Duodenal mucosa (tissue), 2 donors: ENCODE measurements at regions not wholly inside any gene's neighbourhood (a gene's known extent, or its start where the extent isn't known, plus 50 kb on each side); places are given as distances from the start of the nearest gene placed in this dataset.

Experiments used
- H3K27ac ChIP-seq: one replicate; pipeline ENCODE4 v1.7.0; 2013; ENCODE audit warnings: low read depth, low read length
- H3K27me3 ChIP-seq, 2 donors: one replicate each; pipeline ENCODE4 v1.7.0; 2013; ENCODE audit warnings: low read length in 2 of 2, control low read depth in 1 of 2; ENCODE audit not compliant: insufficient read depth in 2 of 2, control insufficient read depth in 1 of 2
- H3K36me3 ChIP-seq, 2 donors: one replicate each; pipeline ENCODE4 v1.7.0; 2013; ENCODE audit warnings: low read length in 2 of 2, control low read depth in 1 of 2; ENCODE audit not compliant: insufficient read depth in 2 of 2, control insufficient read depth in 1 of 2
- H3K4me1 ChIP-seq, 2 donors: one replicate each; pipeline ENCODE4 v1.7.0; 2013; ENCODE audit warnings: low read length in 2 of 2, control low read depth in 1 of 2; ENCODE audit not compliant: insufficient read depth in 2 of 2, control insufficient read depth in 1 of 2
- H3K4me3 ChIP-seq, 2 donors: one replicate each; pipeline ENCODE4 v1.7.0; 2013; ENCODE audit warnings: low read length in 2 of 2, low read depth in 1 of 2
- H3K9ac ChIP-seq, 2 donors: one replicate each; pipeline ENCODE4 v1.7.0; 2013; ENCODE audit warnings: low read length in 2 of 2, low read depth in 1 of 2
- H3K9me3 ChIP-seq, 2 donors: one replicate each; pipeline ENCODE4 v1.7.0; 2013; ENCODE audit warnings: low read length in 2 of 2, control low read depth in 1 of 2; ENCODE audit not compliant: control insufficient read depth in 1 of 2

DNA sequence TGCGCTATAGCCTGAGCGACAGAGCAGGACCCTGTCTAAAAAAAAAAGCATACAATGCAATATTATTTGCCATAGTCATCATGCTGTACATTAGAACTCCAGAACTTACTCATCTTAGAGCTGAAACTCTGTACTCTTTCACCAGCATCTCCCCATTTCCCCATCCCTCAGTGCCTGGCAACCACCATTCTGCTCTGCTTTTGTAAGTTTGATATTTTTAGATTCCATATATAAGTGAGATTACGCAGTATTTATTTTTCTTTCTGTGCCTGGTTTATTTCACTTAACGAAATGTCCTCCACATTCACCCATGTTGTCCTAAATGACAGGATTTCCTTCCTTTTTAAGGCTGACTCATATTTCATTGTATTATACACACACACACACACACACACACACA lies 121.8 kb downstream of the BBS10 start:
- no peak overlapping the region for H3K4me3 ChIP-seq
- no peak overlapping the region for H3K9ac ChIP-seq
- no peak overlapping the region for H3K27ac ChIP-seq
- H3K9me3 ChIP-seq, result no peaks in the 10 kb centered on the region
- H3K27me3 ChIP-seq, result no peaks in the 10 kb centered on the region
- no peaks in the 10 kb centered on the region for H3K4me1 ChIP-seq
- no peaks in the 10 kb centered on the region for H3K36me3 ChIP-seq

DNA sequence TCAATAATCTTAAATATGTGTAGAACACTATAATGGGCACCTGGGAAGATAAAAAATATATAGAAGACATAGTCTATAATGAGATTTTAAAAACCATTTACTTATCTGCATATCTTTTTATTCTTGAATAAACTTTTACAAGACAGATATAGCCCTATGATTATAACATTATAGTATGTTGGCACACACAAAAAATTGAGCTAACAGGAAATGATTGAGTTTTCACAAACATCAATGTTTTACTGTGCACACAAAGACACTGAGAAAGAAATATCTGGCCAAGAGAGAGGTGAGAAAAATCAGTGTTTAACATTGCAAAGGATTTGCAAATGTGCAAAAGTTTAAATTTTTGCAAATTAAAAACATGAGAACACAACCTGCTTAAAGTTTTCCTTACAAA lies 124.3 kb downstream of the BBS10 start:
- Histone ChIP-seq H3K9me3 (no peaks in the 10 kb centered on the region), H3K27ac (no peak overlapping the region), H3K4me3 (no peak overlapping the region), H3K9ac (no peak overlapping the region), H3K4me1 (no peaks in the 10 kb centered on the region), H3K36me3 (no peaks in the 10 kb centered on the region), H3K27me3 (no peaks in the 10 kb centered on the region)

DNA sequence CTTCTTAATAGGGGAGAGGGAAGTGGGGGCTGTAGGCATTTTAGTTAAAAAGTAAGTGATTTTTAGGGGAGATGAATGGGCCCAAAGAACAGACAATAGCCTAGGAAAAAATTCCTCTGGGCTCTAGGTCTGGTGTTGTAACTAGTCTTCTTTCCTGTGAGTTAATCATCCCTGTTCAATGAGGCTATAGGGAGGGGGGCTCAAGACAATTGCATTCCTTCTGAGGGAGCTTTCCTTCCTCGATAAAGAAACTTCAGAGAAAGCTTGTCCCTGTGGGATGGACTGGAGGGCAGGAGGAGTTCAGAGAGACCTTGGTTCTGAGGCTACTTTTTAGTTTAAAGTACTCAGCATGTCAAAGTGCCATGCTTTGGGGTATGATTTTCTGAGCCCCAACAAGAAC lies 127.2 kb downstream of the BBS10 start:
- H3K27me3 ChIP-seq, result no peaks in the 10 kb centered on the region
- H3K36me3 ChIP-seq, result no peaks in the 10 kb centered on the region
- H3K27ac ChIP-seq, result no peak overlapping the region
- no peaks in the 10 kb centered on the region for H3K4me1 ChIP-seq
- H3K9me3 ChIP-seq, result no peaks in the 10 kb centered on the region
- no peak overlapping the region for H3K4me3 ChIP-seq
- no peak overlapping the region for H3K9ac ChIP-seq

DNA sequence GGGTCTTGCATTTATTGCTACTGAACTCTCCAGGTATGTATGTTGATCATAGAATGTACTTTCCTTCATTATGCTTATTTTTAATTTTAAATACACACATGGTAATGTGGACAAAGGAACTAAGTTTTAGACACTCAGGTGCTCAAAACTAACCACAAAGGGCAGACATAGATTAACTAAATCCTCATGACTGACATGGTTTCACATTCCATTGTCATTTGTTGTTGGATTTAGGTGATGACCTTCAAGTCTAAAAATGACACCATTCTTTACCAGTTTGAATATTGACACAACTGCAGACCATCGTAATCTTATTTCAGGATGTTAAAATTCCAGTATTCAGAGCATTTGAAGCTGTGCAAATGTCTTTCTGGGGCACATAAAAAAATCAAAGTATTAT lies 128.4 kb downstream of the BBS10 start:
- Histone ChIP-seq H3K4me3 (no peak overlapping the region), H3K9ac (no peak overlapping the region), H3K9me3 (no peaks in the 10 kb centered on the region)

DNA sequence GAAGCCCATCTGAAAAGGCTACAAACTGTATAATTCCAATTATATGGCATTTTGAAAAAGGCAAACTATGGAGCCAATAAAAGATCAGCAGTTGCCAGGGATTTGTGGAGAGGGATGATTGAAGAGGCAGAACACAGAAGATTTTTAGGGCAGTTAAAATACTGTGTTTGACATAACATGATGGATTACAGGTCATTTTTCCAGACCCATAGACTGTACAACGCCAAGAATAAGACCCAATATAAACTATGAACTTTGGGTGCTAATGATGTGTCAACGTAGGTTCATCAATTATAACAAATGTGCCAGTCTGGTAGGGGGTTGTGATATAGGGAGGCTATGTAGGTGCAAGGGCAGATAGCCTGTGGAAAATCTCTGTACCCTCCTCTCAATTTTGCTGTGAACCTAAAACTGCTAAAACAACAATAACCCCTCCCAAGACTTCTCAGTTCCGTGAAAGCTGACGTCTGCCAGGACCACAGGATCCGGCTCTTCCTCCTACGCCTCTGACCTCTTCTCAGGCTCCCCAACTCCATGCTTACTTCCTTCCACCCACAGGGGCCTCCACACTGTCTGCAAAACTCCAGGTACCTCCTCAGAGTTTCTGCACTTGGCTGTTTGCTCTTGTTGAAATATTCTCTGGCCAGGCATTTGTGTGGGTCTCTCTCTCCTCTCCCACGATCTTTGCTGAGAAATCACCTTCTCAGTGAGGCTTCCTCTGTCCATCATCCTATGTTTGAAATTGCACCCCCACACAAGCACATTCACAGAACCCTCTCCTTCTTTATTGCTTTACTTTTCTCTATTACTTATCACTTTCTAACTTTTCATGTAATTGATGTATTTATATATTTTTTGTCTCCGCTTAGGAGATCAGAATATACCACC lies 131.4 kb downstream of the BBS10 start:
- Histone ChIP-seq H3K27ac (no peak overlapping the region), H3K4me1 (no peaks in the 10 kb centered on the region), H3K9ac (no peak overlapping the region), H3K9me3 (no peaks in the 10 kb centered on the region), H3K4me3 (no peak overlapping the region), H3K27me3 (no peaks in the 10 kb centered on the region), H3K36me3 (no peaks in the 10 kb centered on the region)

More for the DNA sequence above, 128.4 kb downstream of the BBS10 start:
- H3K27ac ChIP-seq, result no peak overlapping the region
- no peaks in the 10 kb centered on the region for H3K4me1 ChIP-seq
- no peaks in the 10 kb centered on the region for H3K27me3 ChIP-seq
- H3K36me3 ChIP-seq, result no peaks in the 10 kb centered on the region

DNA sequence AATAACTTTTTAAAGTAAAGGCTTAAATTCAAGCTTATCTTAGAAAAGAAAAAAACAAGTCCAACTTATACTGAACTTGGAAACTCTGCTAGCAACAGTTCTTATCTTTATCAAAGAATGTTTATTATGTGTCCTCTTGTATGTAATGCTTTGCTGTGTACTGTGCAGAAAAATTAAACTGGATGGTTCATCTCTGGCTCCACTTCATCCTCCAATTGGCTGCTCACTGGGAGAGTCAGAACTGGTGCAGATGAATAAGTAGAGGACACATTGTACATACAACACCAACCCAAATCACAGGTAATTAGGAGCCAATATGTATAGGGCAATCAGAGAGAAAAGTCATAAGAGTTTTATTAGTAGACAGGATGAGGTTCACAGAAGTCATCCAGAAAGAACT lies 123.6 kb upstream of the NAP1L1 start:
- Histone ChIP-seq H3K4me1 (no peaks in the 10 kb centered on the region), H3K9me3 (peaks cover 0 to under 1% of the 10 kb centered on the region in 2 donors), H3K36me3 (no peaks in the 10 kb centered on the region), H3K4me3 (no peak overlapping the region), H3K27me3 (no peaks in the 10 kb centered on the region), H3K27ac (no peak overlapping the region), H3K9ac (no peak overlapping the region)

DNA sequence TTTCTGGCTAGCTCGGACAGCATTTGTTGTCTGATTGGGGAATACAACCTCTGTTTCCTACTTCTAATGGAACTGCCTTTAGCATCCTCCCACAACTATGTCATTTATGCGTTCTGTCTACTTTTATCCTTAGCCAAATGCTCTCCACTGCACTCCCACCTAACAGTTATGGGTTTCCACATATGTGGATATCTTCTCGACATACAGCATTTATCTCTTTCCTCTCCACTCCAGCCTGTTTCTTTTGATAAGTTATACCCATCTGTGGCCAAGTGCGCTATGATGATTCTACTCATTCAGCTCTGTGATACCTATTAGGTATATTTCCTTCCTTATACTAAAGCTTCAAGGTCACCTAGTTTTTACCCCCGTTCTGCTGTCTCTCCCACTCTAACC lies 122.2 kb upstream of the NAP1L1 start:
- no peaks in the 10 kb centered on the region for H3K36me3 ChIP-seq
- H3K9ac ChIP-seq, result no peak overlapping the region
- H3K9me3 ChIP-seq, result peaks cover 0 to 4% of the 10 kb centered on the region in 2 donors
- H3K27ac ChIP-seq, result no peak overlapping the region
- no peaks in the 10 kb centered on the region for H3K27me3 ChIP-seq
- no peaks in the 10 kb centered on the region for H3K4me1 ChIP-seq
- H3K4me3 ChIP-seq, result no peak overlapping the region

DNA sequence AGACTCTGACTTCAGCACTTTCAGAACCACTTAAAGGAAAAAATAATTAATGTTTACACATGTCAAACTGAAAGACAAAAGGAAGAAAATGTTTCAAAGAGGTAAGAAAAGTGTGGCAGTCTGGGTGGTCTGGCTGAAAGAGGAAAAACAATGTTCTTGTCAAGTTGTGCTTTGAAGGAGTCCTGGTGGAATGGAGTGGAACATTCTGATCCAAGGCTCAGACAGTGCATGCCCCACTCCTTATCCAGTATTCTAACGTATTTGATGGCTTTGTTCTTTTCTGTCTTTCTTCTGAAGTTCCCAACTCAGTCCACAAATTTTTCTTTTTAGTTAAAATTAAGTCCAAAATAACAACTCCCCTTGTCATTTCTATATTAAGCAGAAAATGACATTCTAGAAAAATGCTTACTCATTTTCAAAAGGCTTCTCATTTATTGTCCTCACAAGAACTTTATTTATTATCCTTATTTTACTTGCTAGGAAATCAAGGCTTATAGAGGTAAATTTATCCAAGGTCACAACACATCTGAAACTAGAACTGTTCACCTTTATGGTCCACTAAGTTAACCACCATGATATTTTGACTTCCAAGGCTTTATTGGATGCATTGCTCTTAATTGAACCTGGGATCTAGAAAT lies 121.7 kb upstream of the NAP1L1 start:
- Histone ChIP-seq H3K9ac (no peak overlapping the region), H3K4me1 (no peaks in the 10 kb centered on the region), H3K27me3 (no peaks in the 10 kb centered on the region), H3K9me3 (peaks cover 0 to 4% of the 10 kb centered on the region in 2 donors), H3K27ac (no peak overlapping the region), H3K36me3 (no peaks in the 10 kb centered on the region), H3K4me3 (no peak overlapping the region)

DNA sequence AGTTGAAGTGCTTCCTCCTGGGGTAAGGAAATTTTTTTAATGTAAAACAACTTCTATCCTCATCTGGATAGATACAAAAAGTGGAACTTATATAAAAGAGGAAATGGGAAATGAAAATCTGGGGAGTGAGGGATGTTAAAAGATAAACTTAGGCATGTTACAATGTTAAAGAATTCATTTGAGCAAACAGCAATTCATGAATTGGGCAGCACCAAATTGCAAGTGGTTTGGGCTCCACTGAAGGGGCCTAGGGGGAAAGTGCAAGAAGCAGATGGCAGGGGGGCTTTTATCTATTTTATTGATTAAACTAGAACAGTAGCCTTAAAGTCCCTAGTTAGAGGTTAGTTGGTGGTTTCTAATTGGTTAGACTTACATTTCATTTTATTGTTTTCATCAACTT lies 118.1 kb upstream of the NAP1L1 start:
- Histone ChIP-seq H3K9ac (no peak overlapping the region), H3K27me3 (no peaks in the 10 kb centered on the region), H3K27ac (no peak overlapping the region), H3K9me3 (peaks cover 21 to 23% of the 10 kb centered on the region in 2 donors), H3K4me3 (no peak overlapping the region), H3K4me1 (no peaks in the 10 kb centered on the region), H3K36me3 (no peaks in the 10 kb centered on the region)

DNA sequence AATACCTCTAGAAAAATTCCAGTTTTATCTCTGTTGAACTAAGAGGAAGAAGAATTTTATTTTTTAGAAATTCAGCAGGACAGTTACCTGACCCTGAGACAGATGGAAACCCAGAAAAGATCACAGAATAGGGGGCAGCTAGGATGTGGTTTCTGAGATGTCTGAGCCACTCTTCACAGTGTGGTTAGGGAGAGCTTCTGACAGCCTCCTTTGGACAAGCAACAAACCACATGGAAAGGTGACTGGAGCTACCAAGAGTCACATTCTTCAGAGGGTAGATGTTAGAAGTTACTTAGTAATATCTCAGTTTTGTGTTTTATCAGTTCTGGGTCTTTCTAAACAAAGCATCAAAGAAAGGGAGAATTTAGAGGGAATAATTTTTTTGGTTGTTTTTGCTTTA lies 117.3 kb upstream of the NAP1L1 start:
- no peak overlapping the region for H3K4me3 ChIP-seq
- H3K27ac ChIP-seq, result no peak overlapping the region
- H3K27me3 ChIP-seq, result no peaks in the 10 kb centered on the region
- H3K36me3 ChIP-seq, result no peaks in the 10 kb centered on the region
- H3K9me3 ChIP-seq, result peaks cover 21 to 23% of the 10 kb centered on the region in 2 donors
- no peaks in the 10 kb centered on the region for H3K4me1 ChIP-seq
- no peak overlapping the region for H3K9ac ChIP-seq
